GM12878 (cell line): ENCODE measurements at regions not wholly inside any gene's neighbourhood (a gene's known extent, or its start where the extent isn't known, plus 50 kb on each side); places are given as distances from the start of the nearest gene placed in this dataset.

Source experiments
- MYC ChIP-seq: IDR thresholded peaks from 2 replicates; pipeline ENCODE4 v1.6.1; 2011; ENCODE audit warnings: mild to moderate bottlenecking, low read length, moderate library complexity, inconsistent platforms; ENCODE audit not compliant: insufficient read depth, insufficient replicate concordance, insufficient read length, severe bottlenecking
- TCF12 ChIP-seq: IDR thresholded peaks from 2 replicates; pipeline ENCODE4 v1.6.1; 2011; ENCODE audit warnings: low read depth, mild to moderate bottlenecking, low read length

DNA sequence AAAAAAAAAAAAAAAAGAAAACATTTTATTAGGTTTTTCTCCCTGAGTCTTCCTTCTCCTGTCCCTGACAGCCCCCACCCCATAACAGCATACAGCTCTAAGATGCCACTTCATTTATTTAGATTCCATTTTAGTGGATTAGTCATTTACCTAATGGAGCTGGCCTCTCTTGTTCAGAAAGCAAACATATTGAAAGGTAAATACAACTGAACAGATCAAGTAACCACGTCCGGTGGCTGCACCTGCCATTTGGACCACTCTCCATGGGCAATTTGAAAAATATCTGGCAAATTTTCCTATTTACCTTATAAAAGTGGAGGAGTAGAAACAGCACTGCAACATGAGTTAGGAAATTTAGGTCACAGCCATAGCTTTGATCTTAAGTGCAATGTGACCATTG lies 254.6 kb downstream of the C12orf42 start:
- TF ChIP-seq MYC (no peak), TCF12 (no peak)
